GM12864 (cell line): ENCODE measurements at regions not wholly inside any gene's neighbourhood (a gene's known extent, or its start where the extent isn't known, plus 50 kb on each side); places are given as distances from the start of the nearest gene placed in this dataset.

Experiments
- DNase-seq: peaks from one replicate; pipeline ENCODE4 v3.0.0-alpha.2; 2011; ENCODE audit warnings: low read depth
- H3K4me3 ChIP-seq: 2 replicates; pipeline ENCODE4 v1.5.1; 2011; ENCODE audit warnings: mild to moderate bottlenecking, low read depth, low read length, control low read depth
- CTCF ChIP-seq: IDR thresholded peaks from 2 replicates; pipeline ENCODE4 v1.5.1; 2011; ENCODE audit warnings: low read depth, mild to moderate bottlenecking, moderate library complexity, low read length, control low read depth, inconsistent platforms; ENCODE audit errors: missing control alignments

DNA sequence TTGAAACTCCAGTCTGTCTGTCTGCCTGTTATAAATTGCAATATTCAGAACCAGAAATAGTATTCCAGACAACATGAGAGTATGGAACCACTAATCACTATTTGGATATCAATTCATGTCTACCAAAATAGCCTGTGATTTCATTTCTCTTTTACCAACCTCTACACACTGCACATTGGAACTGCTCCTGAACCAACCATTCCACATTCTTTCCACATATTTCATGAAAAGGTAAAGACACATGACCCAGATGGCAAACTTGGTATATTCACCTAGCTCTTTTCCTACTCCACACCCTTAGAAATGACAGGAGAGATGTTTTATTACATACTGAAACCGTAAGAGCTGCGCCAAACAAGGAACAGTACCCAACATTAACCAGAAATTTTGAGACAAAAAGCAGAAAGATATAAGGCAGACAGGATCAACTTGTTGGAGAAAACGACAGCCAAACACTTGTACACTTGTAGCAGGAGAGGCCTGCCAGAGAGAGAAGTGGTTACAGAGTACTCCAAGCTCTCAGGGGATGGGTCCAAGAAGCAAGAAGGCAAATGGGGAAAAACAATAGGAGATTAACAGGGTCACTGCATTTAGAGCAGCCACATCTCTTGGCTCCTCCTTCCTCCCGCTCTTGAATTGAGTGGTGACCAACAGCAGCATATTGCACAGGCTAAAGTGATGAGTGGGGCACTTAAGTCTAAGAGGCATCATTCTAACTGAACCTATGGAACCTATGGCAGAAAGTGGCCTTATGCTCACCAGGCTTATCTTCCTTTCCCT is 148.7 kb downstream of the SETD4 start:
- H3K4me3 ChIP-seq: no peak overlapping the region
- DNase-seq: no peak
- no peak for TF ChIP-seq CTCF

DNA sequence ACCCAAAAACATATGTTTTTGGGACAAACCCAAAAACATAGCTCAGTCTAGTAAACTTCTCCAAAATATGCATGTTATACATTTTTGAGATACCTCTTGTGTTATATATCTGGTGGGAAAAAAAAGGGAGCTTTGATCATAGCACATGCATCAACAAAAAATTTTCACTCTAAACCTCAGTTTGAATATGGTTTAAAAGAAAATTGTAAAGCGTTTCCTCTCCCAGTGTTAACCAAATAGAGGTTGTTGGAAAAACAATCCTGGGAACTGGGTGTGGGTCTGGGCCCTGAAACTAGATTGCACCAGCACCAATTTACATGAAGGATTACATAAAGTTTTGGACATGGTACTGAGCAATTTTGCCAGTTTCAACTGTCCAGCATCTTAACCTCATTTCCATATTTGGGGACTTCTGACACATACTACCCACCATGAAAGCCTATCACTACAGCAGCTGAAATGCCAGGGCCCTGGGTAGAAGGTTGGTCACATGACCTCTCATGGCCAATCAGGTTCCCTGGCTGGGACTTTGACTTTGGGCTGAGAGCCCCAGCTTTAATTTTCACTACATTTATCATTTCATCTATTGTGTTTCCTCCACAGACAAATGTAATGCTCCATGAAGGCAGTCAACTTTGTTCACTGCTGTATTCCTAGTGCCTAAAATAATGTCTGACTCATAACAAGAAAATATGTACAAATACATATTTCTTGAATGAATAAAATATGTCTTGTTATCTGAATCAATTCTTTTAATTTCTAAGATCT is 150.7 kb downstream of the SETD4 start:
- TF ChIP-seq CTCF: no peak
- no peak for DNase-seq
- no peak overlapping the region for H3K4me3 ChIP-seq

- H3K4me3 ChIP-seq: no peak overlapping the region
- no peak for TF ChIP-seq CTCF
- DNase-seq: no peak
Measured at GRCh38 chr21:35908311-35909078, 151.8 kb downstream of the SETD4 start.

DNA sequence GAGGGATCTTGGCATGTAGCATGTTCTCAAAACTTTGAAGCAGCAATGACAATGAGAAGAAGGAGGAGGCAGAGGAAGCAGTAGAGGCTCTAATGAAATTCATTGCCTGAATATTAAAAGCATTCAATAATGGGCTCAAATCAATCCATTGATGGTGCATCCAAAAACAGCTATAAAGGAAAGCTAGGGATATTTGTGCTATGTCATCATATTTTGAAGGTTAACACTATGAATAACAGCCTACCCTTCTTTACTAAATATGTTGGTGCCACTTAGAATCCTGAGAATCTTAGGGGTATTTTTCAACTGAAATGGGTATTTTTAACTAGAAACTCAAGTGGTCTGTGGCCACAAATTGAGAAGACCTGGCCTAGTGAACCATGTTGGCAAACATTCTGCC is 153.7 kb downstream of the SETD4 start:
- no peak for TF ChIP-seq CTCF

DNA sequence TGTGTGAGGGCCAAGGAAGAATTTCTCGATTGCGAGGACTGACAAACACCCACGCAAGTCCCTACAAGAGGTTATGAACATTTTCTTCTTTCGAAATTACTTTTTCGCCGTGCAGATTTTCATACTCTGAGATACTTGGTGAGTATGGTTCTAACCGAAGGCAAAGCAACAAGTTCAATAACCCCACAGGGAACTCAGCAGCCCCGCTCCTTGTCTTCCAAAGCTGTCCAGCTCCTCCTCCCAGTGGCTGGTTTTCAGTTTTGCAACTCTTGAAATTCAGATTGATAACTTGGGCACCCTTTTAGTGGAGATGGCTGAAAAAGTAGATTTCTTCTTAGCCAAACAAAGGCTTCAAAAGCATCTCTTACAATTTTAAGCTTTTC is 154.4 kb downstream of the SETD4 start:
- H3K4me3 ChIP-seq: no peak overlapping the region
- DNase-seq: no peak
- no peak for TF ChIP-seq CTCF

More for the DNA sequence above, 153.7 kb downstream of the SETD4 start:
- H3K4me3 ChIP-seq: no peak overlapping the region
- DNase-seq: no peak

- no peak for DNase-seq
- no peak for TF ChIP-seq CTCF
- no peak overlapping the region for H3K4me3 ChIP-seq
Measured at GRCh38 chr21:35905096-35905962, 155.0 kb downstream of the SETD4 start.
